LNCAP (cell line): ENCODE measurements at regions not wholly inside any gene's neighbourhood (a gene's known extent, or its start where the extent isn't known, plus 50 kb on each side); places are given as distances from the start of the nearest gene placed in this dataset.

Source experiments
- CTCF ChIP-seq: fragments of 450-650 bp; IDR thresholded peaks from 2 replicates; pipeline ENCODE4 v1.5.1; 2017; ENCODE audit warnings: mild to moderate bottlenecking

GRCh38 chr5:51279983-51280706 lies 103.1 kb upstream of the ISL1 start:
- TF ChIP-seq CTCF, result no peak

- TF ChIP-seq CTCF, result no peak
Measured at GRCh38 chr5:51286046-51286445, 97.2 kb upstream of the ISL1 start.

GRCh38 chr5:51302343-51302742 lies 80.9 kb upstream of the ISL1 start:
- TF ChIP-seq CTCF, result no peak

GRCh38 chr5:51326844-51327243 lies 56.4 kb upstream of the ISL1 start:
- TF ChIP-seq CTCF, result no peak
